GM18520 (cell line): ENCODE measurements at regions not wholly inside any gene's neighbourhood (a gene's known extent, or its start where the extent isn't known, plus 50 kb on each side); places are given as distances from the start of the nearest gene placed in this dataset.

Source experiments
- ATAC-seq: cut with Tn5 transposase; IDR thresholded peaks from one replicate; pipeline ENCODE4 v1.9.1; 2021; ENCODE audit not compliant: unreplicated experiment

DNA sequence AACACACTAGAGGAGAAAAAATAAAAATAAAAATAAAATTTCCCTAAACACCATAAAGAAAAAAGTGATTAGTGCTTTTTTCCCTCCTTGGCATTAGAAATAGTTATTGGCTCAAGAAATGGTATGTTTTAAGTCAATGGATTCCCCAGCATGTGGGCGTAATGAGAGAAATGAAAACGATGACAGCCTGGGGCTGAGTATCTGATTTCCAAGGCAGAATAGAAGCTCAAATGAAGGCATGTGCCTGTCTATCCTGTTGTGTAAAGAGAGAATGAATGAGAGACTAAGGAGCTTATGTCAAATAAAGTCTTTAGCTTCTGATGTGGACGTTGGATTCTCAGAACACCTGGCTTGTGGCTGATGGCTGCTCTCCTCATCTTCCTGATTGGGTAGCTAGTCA is 1408.4 kb upstream of the TMEM132C start:
- no peak for ATAC-seq

DNA sequence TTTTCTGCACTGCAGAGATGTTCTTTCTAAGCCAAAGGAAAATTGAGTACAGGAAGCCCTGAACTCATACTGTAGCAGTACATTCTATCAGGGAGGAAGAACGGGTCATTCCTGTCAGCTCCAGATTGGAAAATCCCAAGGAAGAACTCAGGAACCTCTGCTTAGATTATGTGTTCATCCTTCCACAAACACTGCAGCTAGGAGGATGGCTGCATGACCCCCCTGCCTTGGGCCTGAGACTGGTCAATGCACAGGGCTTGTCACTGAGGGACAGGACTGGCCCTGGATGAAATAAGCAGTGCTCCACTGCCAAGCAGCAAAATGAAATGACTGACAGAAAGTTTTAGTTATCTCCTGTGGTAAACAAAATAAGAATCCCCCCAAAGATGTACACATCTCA is 1406.8 kb upstream of the TMEM132C start:
- no peak for ATAC-seq

DNA sequence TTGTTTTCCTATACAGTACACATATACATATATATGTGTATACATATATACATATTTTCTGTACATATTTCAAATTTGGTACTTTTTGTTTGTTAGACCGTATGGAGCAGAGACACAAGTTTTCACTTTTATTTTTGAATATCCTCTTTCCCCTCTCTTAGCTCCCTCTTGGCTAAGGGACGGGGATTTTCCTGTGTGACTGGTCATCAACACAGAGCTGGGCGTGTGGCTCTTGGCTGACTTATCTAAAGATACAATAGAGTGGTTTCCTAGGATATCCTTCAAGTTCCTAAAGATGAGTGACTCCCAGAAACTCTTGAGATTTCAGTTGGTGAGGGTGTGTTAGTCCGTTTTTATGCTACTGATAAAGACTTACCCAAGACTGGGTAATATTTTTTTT is 1404.5 kb upstream of the TMEM132C start:
- ATAC-seq: no peak

DNA sequence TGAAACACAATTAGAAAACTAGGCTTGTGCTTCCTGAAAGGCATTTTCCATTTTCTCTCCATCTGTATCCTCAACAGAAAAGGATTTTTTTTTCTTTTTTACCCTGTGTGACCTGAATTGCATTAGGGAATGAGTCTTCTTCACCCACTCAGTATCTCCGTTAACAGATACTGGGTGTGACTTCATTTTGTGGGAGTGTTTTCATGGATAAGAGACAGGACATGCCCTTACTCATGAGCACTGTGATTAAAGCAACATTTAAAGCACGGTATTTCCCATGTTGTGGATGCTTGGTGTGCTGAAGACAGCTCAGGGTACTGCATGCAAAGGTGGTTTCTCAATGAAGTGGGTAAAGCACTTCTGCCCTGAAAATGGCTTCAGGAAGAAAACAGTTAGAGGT is 1397.3 kb upstream of the TMEM132C start:
- ATAC-seq: no peak

DNA sequence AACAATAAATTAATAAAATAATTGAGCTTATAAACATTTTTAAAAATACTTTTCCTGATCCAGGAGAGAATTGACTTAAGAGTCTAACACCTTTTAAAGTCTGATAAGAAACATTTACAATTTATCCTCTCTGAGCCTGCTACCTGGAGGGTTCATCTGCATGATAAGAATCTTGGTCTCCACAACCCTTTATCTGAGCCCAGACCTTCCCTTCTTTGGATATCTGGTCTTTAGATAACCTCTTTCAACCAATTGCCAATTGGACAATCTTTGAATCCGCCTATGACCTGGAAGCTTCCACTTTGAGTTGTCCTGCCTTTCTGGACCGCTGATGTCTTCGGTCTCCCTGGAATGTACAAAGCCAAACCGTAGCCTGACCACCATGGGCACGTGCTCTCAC is 1393.3 kb upstream of the TMEM132C start:
- no peak for ATAC-seq

DNA sequence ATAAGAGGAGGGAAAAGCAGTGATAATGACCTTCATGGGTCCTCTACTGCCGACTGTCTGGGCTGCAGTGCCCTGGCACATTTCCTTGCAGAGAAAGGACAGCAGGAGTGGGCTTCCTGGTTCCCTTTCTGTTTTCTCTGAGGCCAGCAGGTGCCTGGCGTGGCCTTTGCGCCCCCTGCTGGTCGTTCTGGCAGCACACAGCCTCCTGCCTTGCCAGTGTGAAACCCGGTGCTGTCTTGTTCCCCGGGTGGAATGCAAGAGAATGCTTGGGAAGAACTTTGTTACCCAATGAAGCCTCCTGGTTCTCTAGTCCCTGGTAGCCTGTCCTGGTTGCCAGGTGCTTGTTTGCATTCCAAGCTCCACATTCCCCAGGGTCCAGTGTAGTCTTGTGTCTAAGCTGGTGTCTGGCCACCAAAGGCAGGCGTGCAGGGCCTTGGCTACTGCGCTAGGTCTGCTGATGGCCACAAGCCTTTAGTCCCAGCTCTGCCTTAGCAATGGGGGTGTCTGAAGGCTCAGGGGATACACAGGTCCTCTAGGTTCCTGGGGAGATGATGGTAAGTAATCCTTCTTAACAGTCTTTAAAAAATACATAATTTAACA is 1392.4 kb upstream of the TMEM132C start:
- ATAC-seq: no peak

DNA sequence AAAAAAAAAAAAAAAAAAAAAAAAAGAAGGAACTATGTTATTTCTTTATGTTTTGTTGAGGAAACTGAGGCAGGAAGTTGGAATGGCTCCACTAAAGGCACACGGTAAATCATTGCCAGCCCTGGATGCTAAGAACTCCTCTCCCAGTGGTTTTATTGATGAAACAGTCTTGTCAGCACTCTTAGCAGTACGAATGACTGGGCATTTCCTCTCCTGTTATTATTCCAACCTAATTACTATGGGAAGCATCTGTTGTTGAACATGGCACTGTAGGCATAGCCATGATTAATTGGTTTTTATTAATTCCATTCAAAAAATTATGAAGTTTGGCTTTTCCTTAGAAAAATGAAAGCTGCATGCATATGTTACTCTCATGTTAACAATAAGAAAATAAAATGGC is 1387.1 kb upstream of the TMEM132C start:
- no peak for ATAC-seq

DNA sequence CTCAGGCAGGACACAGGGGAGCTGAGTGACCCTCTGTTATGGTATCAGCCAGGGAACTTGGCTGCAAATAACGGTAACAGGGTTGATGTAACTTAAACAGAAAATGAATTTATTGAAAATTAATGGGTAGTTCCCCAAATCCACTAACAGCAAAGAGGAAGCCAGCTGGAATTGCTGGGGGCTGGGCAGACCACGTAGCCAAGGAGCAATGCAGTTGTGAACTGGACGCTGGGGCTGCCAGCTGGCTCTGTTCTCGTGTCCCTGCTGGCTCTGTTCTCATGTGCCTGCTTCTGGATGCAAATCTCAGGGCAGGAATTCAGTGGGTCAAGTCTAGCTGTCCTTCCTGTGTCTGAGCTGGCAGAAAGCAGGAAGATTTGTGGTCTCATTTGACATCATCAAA is 1383.3 kb upstream of the TMEM132C start:
- no peak for ATAC-seq

DNA sequence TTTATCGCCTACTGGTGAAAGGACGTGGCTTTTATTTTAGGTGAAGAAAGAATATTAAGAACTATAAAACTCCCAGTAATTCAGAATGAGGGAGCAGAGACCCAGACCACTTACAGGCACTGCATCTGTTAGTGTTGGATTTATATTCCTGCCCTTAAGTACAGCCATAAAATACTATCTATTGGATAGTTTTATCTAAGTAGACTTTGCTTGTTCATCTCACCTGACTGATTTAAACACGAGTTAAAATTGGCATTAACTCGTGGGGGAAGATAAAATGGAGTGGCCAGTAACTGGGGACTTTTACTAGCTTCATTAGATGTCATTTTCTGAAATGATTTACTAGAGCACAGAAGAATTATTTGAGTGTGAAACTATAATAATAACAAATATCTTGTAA is 1377.5 kb upstream of the TMEM132C start:
- no peak for ATAC-seq

DNA sequence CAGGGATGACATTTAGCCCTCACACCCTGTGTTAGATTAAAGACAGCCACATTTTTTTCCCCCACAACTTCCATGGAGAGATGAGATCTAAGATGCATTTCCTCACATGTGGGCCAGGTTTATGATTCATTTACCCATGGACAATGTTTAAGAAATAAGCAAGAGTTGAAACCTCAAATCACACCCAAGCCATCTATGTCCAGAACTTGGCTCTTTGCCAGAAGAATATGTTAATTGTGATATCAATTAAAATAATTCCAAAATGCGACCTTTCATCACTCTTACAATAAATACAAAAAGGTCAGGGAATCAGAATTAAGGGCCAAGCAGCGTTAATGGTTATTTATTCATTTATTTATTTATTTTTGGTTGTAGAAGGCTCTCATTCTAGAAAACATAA is 1376.9 kb upstream of the TMEM132C start:
- ATAC-seq: no peak

DNA sequence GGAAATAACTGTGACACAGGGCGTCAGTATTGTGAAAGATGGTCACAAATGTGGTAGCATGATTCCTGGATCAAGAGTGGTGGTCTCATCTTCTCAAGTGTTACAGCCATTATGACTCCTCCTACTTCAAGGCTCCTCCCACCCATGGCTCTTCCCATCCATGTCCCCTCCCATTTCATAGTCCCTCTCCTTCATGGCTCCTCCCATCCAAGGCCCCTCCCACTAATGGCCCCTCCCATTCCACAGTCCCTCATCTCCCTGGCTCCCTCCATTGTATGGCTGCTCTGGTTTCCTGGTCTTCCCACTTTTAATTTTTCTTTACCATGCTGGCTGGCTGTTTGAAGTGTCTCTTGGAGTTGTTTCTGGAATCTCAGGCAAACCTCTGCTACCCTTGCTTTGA is 1375.2 kb upstream of the TMEM132C start:
- no peak for ATAC-seq

DNA sequence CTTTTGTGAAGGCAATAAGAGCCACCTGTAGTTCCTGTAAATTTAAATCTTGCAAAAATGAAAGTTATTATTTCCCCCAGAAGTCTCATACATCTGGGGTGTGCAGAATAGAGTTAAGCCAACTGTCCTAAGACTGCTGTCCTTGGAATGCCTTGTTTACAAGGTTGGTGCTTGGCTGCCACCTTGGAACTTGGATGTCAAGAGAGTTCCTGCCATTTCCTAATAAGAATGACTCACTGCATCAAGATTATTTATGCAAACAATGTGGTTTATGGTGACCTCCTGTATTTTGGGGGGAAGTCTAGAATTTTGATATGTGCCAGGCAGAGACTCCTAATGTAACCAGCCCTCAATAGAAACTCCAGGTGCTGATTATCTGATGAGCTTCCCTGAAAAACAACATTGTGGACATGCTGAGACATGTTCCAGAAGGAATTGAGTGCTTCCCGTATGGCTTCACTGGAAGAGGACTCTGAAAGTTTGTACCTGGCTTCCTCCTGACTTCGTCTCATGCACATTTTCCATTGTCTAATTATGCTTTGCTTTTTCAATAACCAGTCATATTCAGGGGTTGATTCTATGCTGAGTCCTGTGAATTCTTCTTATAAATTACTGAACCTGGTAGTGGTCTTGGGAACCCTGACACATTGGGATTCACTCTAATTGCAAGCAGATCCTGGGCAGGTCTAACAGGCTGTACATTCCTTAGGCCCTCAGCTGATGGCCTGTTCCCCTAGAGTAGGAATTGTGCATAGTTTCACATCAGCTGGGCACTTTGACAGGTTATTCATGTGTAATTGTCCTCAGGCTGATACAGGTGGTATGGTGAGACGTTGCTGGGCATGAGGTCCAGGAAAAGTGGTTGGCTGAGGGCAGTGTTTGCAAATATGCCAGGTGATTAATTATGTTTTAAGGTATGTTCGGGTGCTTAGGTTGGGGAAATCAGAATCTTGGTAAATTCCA is 1370.7 kb upstream of the TMEM132C start:
- no peak for ATAC-seq

DNA sequence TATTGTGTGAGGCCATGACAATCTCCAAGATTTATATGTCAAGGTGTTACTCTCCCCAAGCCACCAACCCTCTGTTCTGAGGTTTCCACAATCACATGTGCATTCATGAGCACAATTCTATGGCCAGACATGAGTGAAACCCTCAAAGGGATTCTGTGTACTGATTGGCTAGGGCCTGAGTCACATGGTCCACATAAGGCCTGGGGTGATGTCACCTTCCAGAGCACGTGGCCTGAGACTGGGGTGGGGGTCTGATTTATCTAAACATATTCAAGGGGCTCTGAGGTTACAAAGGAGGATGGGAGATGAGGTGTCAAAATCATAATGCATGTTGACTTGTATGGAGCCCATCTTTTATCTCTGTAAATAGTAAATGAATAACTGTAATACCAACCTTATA is 1369.9 kb upstream of the TMEM132C start:
- no peak for ATAC-seq

DNA sequence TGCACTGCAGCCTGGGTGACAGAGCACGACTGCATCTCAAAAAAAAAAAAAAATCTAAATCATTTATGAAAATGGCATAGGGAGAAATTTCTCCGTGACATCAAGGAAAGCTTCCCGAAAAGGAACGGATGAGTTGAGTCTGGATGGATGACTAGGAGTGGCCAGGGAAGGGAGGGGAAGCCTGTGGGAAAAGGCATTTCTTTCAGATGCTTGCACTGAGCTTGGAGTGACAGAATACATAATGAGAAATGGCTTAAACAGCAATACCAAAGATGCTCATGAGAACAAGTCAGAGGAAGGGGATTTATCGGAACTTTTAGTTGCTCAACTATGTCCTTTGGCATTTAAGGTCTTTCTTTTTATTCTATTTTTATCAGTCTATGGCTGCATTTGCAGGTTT is 1369.2 kb upstream of the TMEM132C start:
- no peak for ATAC-seq

DNA sequence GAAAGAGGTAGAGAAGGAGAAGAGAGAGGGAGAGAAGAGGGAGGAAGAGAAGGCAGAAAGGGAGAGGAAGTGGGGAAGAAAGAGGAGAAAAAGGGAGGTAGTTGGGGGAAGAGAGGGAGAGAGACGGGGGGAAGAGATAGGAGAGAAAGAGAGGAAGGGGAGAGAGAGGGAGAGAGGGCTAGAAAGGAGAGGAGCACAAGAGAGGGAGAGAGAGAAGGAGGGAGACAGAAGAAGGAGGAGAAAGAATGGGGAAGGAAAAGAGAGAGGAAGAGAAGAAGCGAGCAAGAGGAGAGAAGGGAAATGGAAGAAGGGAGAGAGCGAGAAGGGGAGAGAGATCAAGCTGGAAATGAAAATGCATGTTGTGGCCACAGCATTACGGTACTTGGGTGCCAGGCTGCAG is 1368.4 kb upstream of the TMEM132C start:
- ATAC-seq: no peak

DNA sequence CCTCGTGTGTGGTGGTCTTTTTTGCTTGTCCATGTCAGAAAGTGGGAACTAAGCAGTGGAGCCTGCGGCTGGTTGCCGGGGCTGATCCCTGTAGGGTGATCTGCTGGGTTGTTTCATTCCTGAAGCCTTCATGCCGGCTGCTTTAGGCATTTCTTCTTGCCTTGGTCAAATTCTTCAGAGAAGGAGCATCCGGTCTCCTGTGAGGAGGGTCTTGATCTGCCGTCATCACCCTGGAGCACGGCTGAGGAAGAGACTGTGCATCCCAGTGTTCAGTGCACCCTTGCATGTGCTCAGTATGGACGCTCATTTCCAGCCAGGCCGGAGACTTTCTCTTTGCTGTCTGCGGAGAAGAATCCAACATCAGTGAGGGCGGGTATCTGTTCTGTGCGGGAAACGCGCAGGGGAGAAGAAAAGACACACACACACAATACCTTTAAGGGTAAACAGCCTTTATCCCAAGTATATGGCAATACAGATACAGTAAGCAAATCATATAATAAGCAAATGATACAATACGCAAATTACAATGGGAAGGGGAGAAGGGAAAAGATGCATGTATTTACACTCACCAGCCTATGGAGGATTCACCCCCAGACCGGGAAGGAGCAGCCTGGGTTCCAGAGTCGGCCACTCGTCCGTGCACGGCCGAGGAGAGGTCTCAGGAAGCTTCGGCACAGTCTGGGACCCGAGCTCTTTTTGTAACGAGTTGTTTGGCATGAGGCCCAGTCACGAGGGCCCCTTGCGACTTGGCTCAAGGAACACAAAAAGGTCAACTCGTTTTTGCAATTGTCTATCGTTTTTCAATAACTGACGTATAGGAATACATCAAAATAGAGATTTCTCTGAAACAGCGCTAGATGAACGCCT is 1366.8 kb upstream of the TMEM132C start:
- ATAC-seq: no peak

DNA sequence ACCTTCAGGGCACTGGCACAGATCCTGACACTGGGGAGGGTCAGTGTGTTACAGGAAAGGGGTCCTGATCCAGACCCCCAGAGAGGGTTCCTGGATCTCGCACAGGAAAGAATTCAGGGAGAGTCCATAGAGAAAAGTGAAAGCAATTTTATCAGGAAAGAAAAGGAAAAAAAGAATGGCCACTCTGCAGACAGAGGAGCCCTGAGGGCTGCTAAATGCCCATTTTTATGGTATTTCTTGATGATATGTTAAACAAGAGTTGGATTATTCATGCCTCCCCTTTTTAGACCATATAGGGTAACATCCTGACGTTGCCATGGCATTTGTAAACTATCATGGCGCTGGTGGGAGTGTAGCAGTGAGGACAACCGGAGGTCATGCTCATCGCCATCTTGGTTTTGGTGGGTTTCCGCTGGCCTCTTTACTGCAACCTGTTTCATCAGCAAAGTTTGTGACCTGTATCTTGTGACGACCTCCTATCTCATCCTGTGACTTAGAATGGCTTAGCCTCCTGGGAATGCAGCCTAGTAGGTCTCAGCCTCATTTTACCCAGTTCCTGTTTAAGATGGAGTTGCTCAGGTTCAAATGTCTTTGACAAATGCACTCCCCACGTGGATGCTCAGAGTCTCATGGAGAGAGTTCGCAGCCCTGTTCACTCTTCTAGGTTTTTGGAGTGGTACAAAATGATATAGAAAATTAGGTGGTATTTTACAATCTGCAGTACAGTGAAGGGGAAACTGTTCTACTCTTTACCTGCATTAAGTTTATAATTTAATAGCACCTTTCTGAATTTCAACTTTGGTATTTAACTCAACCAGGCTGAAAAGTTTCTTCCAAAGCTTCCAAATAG is 1363.7 kb upstream of the TMEM132C start:
- no peak for ATAC-seq

DNA sequence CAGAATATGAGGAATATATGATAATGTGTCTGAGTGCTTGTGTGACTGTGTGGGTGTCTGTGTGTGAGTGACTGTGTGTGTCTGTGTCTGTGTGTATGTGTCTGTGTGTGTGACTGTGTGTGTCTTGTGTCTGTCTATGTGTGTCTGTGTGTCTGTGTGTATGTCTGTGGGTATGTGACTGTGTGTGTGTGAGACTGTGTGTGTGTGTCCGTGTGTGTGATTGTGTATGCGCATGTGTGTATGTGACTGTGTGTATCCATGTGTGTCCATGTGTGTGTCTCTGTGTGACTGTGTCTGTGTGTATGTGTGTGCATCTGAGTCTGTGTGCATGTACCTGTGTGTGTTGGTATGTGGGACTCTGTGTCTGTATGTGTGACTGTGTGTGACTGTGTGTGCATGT is 1361.2 kb upstream of the TMEM132C start:
- no peak for ATAC-seq

DNA sequence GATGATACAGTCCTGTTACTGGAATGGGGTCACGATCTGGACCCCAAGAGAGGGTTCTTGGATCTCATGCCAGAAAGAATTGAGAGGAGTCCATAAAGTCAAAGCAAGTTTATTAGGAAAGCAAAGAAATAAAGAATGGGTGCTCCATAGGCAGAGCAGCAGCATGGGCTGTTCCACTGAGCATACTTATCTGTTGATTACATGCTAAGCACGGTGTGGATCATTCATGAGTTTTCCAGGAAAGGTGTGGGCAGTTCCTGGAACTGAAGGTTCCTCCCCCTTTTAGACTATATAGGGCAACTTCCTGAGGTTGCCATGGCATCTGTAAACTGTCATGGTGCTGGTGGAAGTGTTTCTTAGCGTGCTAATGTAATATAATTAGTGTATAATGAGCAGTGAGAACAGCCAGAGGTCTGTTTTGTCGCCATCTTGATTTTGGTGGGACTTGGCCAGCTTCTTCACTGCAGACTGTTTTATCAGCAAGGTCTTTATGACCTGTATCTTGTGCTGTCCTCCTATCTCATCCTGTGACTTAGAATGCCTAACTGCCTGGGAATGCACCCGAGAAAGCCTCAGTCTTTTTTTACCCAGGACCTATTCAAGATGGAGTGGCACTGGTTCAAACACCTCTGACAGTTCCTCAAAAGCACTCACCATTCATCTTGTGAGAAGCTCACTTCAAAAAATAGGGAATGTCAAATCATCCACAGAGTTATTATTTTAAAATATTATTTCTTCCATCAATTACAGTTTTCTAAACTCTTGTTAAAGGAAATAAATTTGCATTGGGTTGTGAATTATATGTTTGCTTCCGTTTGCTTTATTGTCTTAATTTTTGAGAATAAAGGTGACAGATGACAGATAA is 1358.8 kb upstream of the TMEM132C start:
- no peak for ATAC-seq

DNA sequence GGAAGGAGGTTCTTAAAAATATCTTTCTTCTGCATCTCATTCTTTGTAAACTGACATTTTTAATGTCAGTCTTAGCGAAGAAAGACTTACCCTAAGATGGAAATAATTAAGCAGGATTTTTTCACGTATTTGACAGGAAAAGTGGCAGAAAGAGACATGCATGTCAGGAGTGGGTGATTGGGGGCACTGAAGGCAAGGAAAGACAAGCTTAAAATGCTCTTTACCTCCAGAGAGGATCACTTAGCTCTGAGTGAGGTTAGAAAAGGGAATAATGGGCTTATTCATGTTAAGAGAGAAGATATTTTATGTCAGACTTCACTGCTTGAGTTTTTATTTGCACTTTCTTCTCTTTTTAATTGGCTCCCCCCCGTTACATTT is 1358.2 kb upstream of the TMEM132C start:
- ATAC-seq: no peak
